ENCODE measurements at regions not wholly inside any gene's neighbourhood (a gene's known extent, or its start where the extent isn't known, plus 50 kb on each side); places are given as distances from the start of the nearest gene placed in this dataset.
"Not testable (repeated sequence)": the region's sequence is repeated elsewhere in the genome, so short reads cannot be mapped to it uniquely, and the experiment has no call there.

GRCh38 chr9:73046769-73047168, 93.9 kb upstream of the ALDH1A1 start:
- Mint-ChIP-seq H3K36me3 (ENCODE audit: low read depth) (peaks cover 2% of the 10 kb centered on the region), H3K27ac (no peak overlapping the region), H3K27me3 (peaks cover 38% of the 10 kb centered on the region), H3K4me3 (no peak overlapping the region), H3K4me1 (no peaks in the 10 kb centered on the region)
- DNase-seq (no peak), ATAC-seq (no peak)
- no peaks in the 10 kb centered on the region for H3K9me3 ChIP-seq (ENCODE audit: control insufficient read depth, low read length, poor library complexity, severe bottlenecking)

GRCh38 chr9:73044776-73045175, 91.9 kb upstream of the ALDH1A1 start:
- not testable (repeated sequence) for H3K4me3 Mint-ChIP-seq; H3K27ac Mint-ChIP-seq; H3K36me3 Mint-ChIP-seq (ENCODE audit: low read depth); H3K9me3 ChIP-seq (ENCODE audit: control insufficient read depth, low read length, poor library complexity, severe bottlenecking); DNase-seq; ATAC-seq; H3K4me1 Mint-ChIP-seq
- peaks cover 43% of the 10 kb centered on the region for H3K27me3 Mint-ChIP-seq

- Mint-ChIP-seq H3K4me1 (no peaks in the 10 kb centered on the region), H3K4me3 (no peak overlapping the region), H3K27me3 (peaks cover 58% of the 10 kb centered on the region), H3K27ac (no peak overlapping the region), H3K36me3 (ENCODE audit: low read depth) (peaks cover 2% of the 10 kb centered on the region)
- no peak for ATAC-seq
- no peak for DNase-seq
- H3K9me3 ChIP-seq (ENCODE audit: control insufficient read depth, low read length, poor library complexity, severe bottlenecking): no peaks in the 10 kb centered on the region
Observed at GRCh38 chr9:73042155-73042554, 89.3 kb upstream of the ALDH1A1 start.

- DNase-seq (no peak), ATAC-seq (no peak)
- H3K27ac Mint-ChIP-seq: no peak overlapping the region
- H3K36me3 Mint-ChIP-seq (ENCODE audit: low read depth): peaks cover 2% of the 10 kb centered on the region
- peaks cover 58% of the 10 kb centered on the region for H3K27me3 Mint-ChIP-seq
- H3K4me1 Mint-ChIP-seq: no peaks in the 10 kb centered on the region
- no peak overlapping the region for H3K4me3 Mint-ChIP-seq
- no peaks in the 10 kb centered on the region for H3K9me3 ChIP-seq (ENCODE audit: control insufficient read depth, low read length, poor library complexity, severe bottlenecking)
Observed at GRCh38 chr9:73039271-73040263, 86.7 kb upstream of the ALDH1A1 start.

DNA sequence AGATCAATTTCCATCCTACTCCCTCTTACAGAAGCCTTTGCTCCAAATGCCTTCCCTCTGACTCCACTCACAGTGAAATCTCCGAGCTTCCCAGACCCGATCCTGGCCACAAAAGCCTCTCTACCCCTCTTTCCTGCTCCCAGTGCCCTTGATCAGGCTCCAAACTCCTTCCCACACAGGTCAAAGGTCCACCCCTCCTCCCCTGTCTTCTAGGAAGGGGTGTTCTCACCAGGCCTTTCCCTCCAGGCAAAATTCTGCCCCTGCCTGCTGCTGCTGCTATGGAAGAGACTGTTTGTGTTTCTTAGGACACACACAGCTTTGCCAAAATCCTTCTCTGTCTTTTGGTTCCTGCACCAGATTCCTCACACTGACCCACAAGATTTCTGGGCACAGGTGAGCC, 85.8 kb upstream of the ALDH1A1 start:
- H3K4me1 Mint-ChIP-seq: no peaks in the 10 kb centered on the region
- no peaks in the 10 kb centered on the region for H3K9me3 ChIP-seq (ENCODE audit: control insufficient read depth, low read length, poor library complexity, severe bottlenecking)
- no peak for DNase-seq
- no peak for ATAC-seq
- H3K4me3 Mint-ChIP-seq: no peak overlapping the region
- peaks cover 58% of the 10 kb centered on the region for H3K27me3 Mint-ChIP-seq
- H3K27ac Mint-ChIP-seq: peak overlapping the region; percentile 12
- H3K36me3 Mint-ChIP-seq (ENCODE audit: low read depth): peaks cover 2% of the 10 kb centered on the region

DNA sequence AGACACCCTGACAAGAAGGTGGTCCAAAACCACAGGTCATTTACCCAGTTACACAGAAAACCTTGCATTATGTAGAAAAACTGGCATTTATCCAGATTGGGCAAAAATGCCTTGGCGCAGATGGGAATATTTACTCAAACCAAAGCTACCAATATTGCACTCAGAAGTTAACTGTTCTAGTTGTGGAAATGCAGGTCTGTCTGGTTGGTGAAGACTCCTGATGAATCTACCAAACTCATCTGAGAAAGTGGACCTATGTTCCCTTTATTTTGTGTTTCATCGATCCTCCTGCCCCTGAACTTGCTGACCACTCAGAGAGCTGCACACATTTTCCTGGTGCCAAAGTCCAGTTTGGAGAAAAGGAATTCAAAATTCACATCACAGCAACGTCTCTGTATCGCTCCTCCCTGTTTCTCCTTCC, 85.2 kb upstream of the ALDH1A1 start:
- H3K9me3 ChIP-seq (ENCODE audit: control insufficient read depth, low read length, poor library complexity, severe bottlenecking): no peaks in the 10 kb centered on the region
- peaks cover 2% of the 10 kb centered on the region for H3K36me3 Mint-ChIP-seq (ENCODE audit: low read depth)

GRCh38 chr9:73037613-73038012, 84.8 kb upstream of the ALDH1A1 start:
- ATAC-seq: no peak
- Mint-ChIP-seq H3K4me3 (no peak overlapping the region), H3K27ac (no peak overlapping the region), H3K4me1 (no peaks in the 10 kb centered on the region), H3K27me3 (peaks cover 49% of the 10 kb centered on the region), H3K36me3 (ENCODE audit: low read depth) (peaks cover 2% of the 10 kb centered on the region)
- DNase-seq: no peak
- no peaks in the 10 kb centered on the region for H3K9me3 ChIP-seq (ENCODE audit: control insufficient read depth, low read length, poor library complexity, severe bottlenecking)

More for the DNA sequence above, 85.2 kb upstream of the ALDH1A1 start:
- Mint-ChIP-seq H3K27me3 (peaks cover 54% of the 10 kb centered on the region), H3K27ac (peak overlapping the region; percentile 12), H3K4me1 (no peaks in the 10 kb centered on the region), H3K4me3 (no peak overlapping the region)
- DNase-seq: no peak
- no peak for ATAC-seq

DNA sequence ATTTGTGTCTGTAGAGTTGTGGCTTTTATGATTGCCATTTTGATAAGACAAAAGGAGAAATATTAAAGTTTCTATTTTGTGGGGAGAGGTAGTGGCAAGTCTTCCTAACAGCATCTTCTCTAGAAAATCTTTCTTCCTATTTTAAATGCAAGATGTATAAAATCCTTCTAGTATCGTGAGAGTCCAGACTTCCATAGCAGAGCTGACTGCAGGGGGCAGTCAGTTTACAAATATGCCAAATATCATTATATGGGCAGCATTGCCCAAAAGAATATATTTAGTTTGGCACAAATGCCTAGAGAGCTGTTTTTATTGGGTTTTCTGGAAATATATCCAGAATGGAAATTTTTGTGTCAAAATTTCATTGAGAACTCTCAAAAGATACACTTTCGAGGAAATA, 82.1 kb upstream of the ALDH1A1 start:
- Mint-ChIP-seq H3K4me3 (no peak overlapping the region), H3K36me3 (ENCODE audit: low read depth) (peaks cover 2% of the 10 kb centered on the region), H3K27me3 (peaks cover 39% of the 10 kb centered on the region), H3K27ac (no peak overlapping the region), H3K4me1 (peaks cover 2% of the 10 kb centered on the region)
- H3K9me3 ChIP-seq (ENCODE audit: control insufficient read depth, low read length, poor library complexity, severe bottlenecking): no peaks in the 10 kb centered on the region
- no peak for ATAC-seq
- DNase-seq: no peak

DNA sequence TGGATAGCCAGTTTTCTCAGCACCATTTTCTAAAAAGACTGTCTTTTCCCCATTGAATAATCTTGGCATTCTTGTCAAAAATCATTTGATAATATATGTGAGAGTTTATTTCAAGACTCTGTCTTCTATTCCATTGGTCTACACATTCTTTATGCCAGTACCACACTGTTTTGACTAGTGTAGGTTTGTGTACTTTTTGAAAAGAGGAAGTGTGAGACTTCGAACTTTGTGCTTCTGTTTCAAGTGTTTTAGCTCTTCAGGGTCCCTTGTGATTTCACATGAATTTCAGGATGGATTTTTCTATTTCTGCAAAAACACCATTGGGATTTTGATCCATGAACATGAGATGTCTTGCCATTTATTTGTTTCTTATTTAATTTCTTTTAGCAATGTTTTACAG, 78.5 kb upstream of the ALDH1A1 start:
- peaks cover 15% of the 10 kb centered on the region for H3K27me3 Mint-ChIP-seq
- peaks cover 2% of the 10 kb centered on the region for H3K4me1 Mint-ChIP-seq
- H3K9me3 ChIP-seq (ENCODE audit: control insufficient read depth, low read length, poor library complexity, severe bottlenecking): no peaks in the 10 kb centered on the region
- no peaks in the 10 kb centered on the region for H3K36me3 Mint-ChIP-seq (ENCODE audit: low read depth)
- ATAC-seq (no peak), DNase-seq (no peak)
- no peak overlapping the region for H3K4me3 Mint-ChIP-seq
- no peak overlapping the region for H3K27ac Mint-ChIP-seq

DNA sequence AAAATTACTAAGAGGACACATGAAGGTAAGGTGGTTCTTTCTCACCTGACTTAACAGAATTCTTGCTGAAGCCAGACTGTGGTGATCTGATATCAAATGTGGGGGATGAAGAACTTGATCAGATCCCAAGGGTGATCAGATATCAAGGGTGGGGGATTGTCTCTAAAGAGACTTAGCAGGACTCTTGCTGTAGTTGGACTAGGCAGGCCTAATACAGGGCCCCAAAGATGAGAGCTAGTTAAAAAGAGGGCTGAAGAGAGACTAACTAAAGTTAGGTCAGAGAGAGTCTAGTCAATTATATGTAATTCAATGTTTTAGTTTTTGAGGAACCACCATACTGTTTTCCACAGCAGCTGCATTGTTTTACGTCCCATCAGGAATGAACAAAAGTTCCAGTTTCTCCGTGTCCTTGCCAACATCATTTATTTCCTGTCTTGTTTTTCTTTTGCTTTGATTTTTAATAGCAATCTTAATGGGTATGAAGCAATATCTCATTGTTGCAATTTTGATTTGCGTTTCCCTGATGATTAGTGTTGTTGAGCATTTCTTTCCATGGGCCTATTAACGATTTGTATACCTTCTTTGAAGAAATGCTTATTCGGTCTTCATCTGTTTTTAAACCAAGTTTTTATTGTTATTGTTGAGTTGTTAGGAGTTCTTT, 77.6 kb upstream of the ALDH1A1 start:
- H3K4me3 Mint-ChIP-seq: no peak overlapping the region
- DNase-seq: no peak
- H3K27ac Mint-ChIP-seq: no peak overlapping the region
- H3K9me3 ChIP-seq (ENCODE audit: control insufficient read depth, low read length, poor library complexity, severe bottlenecking): no peaks in the 10 kb centered on the region
- H3K36me3 Mint-ChIP-seq (ENCODE audit: low read depth): no peaks in the 10 kb centered on the region
- H3K27me3 Mint-ChIP-seq: peaks cover 17% of the 10 kb centered on the region
- ATAC-seq: no peak
- peaks cover 2% of the 10 kb centered on the region for H3K4me1 Mint-ChIP-seq

GRCh38 chr9:73029346-73029745, 76.5 kb upstream of the ALDH1A1 start:
- DNase-seq: no peak

GRCh38 chr9:73026375-73026774, 73.5 kb upstream of the ALDH1A1 start:
- H3K36me3 Mint-ChIP-seq (ENCODE audit: low read depth): no peaks in the 10 kb centered on the region
- ATAC-seq (no peak), DNase-seq (no peak)
- no peak overlapping the region for H3K27ac Mint-ChIP-seq
- H3K4me1 Mint-ChIP-seq: peaks cover 13% of the 10 kb centered on the region
- H3K4me3 Mint-ChIP-seq: no peak overlapping the region
- no peaks in the 10 kb centered on the region for H3K9me3 ChIP-seq (ENCODE audit: control insufficient read depth, low read length, poor library complexity, severe bottlenecking)
- peaks cover 19% of the 10 kb centered on the region for H3K27me3 Mint-ChIP-seq

More at GRCh38 chr9:73029346-73029745, 76.5 kb upstream of the ALDH1A1 start:
- H3K27me3 Mint-ChIP-seq: peaks cover 14% of the 10 kb centered on the region
- no peaks in the 10 kb centered on the region for H3K36me3 Mint-ChIP-seq (ENCODE audit: low read depth)
- no peaks in the 10 kb centered on the region for H3K9me3 ChIP-seq (ENCODE audit: control insufficient read depth, low read length, poor library complexity, severe bottlenecking)
- peaks cover 2% of the 10 kb centered on the region for H3K4me1 Mint-ChIP-seq
- no peak overlapping the region for H3K4me3 Mint-ChIP-seq
- no peak for ATAC-seq
- no peak overlapping the region for H3K27ac Mint-ChIP-seq

GRCh38 chr9:73024601-73025034, 71.8 kb upstream of the ALDH1A1 start:
- no peak overlapping the region for H3K4me3 Mint-ChIP-seq
- H3K36me3 Mint-ChIP-seq (ENCODE audit: low read depth): no peaks in the 10 kb centered on the region
- peaks cover 30% of the 10 kb centered on the region for H3K27me3 Mint-ChIP-seq
- DNase-seq (no peak), ATAC-seq (no peak)
- peaks cover 11% of the 10 kb centered on the region for H3K4me1 Mint-ChIP-seq
- no peak overlapping the region for H3K27ac Mint-ChIP-seq
- H3K9me3 ChIP-seq (ENCODE audit: control insufficient read depth, low read length, poor library complexity, severe bottlenecking): no peaks in the 10 kb centered on the region
